ENCODE measurements at regions not wholly inside any gene's neighbourhood (a gene's known extent, or its start where the extent isn't known, plus 50 kb on each side); places are given as distances from the start of the nearest gene placed in this dataset.

DNA sequence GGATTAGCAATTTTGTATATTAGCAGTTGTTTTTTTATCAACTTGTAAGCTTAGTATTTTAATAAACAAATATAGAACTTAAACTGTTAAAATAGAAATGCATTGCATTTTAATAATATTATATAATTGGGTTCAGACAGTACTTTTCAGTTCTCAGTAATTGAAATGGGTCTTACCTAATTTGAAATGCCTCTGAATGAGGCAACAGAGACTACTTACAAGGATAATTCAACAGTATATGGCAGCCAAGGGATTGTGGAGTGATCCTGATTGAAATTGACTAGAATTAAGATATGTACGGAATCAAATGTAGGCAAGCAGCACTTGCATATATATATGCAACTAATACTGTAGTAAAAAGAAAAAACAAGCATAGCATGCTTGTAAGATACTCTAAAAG, 1503.9 kb upstream of the MIR17HG start:
- DNase-seq: no peak
- Histone ChIP-seq H4K20me1 (ENCODE audit: insufficient read depth) (no peaks in the 10 kb centered on the region), H3K36me3 (ENCODE audit: low read depth) (no peaks in the 10 kb centered on the region), H3K4me3 (no peak overlapping the region), H2AFZ (no peak overlapping the region), H3K27me3 (ENCODE audit: insufficient read depth, low read depth) (no peaks in the 10 kb centered on the region), H3K4me2 (no peak overlapping the region), H3K9me3 (ENCODE audit: insufficient read depth, low read depth) (no peaks in the 10 kb centered on the region), H3K27ac (no peak overlapping the region), H3K79me2 (ENCODE audit: low read depth) (no peaks in the 10 kb centered on the region), H3K4me1 (replicated peaks; ENCODE audit: insufficient read depth) (no peaks in the 10 kb centered on the region), H3K9me2 (ENCODE audit: insufficient read depth) (no peaks in the 10 kb centered on the region), H3F3A (ENCODE audit: insufficient read depth, low read depth) (no peaks in the 10 kb centered on the region)
- intact Hi-C loops (cut with micrococcal nuclease; ENCODE audit: unreplicated experiment): no loop called here
- TF ChIP-seq EZH2 (IDR thresholded peaks at IDR 0.05; ENCODE audit: low read depth): no peak
- TF ChIP-seq, protein P1, sequence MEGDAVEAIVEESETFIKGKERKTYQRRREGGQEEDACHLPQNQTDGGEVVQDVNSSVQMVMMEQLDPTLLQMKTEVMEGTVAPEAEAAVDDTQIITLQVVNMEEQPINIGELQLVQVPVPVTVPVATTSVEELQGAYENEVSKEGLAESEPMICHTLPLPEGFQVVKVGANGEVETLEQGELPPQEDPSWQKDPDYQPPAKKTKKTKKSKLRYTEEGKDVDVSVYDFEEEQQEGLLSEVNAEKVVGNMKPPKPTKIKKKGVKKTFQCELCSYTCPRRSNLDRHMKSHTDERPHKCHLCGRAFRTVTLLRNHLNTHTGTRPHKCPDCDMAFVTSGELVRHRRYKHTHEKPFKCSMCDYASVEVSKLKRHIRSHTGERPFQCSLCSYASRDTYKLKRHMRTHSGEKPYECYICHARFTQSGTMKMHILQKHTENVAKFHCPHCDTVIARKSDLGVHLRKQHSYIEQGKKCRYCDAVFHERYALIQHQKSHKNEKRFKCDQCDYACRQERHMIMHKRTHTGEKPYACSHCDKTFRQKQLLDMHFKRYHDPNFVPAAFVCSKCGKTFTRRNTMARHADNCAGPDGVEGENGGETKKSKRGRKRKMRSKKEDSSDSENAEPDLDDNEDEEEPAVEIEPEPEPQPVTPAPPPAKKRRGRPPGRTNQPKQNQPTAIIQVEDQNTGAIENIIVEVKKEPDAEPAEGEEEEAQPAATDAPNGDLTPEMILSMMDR (conservative IDR thresholded peaks at IDR 0.05): no peak
- ChIA-PET POLR2A (ENCODE audit: unreplicated experiment) (no interaction called here), CTCF (no interaction called here)
- no TSS peak for BruUV-seq (replicated peaks)

DNA sequence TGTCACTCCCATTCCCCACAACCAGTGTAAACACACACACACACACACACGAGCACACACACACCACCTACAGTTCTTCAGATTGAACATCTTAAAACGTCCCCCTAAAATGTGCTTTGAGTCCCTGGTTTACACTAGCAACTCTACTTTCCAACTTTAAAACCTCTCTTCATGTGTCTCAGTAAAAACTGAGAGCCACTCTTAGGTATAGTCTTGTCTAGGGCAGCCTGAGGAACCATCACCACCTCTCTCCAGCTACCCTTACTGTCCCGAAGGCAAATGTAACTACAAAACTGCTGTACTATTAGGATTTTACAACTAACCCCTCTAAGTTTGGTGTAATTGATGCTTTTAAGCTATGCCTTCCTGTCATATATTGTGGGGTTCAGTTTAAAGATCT, 1501.6 kb upstream of the MIR17HG start:
- POLR2A ChIA-PET (ENCODE audit: unreplicated experiment): interaction anchor here (0.7 kb wide), 1 partner anchor 352 kb away, joined by 5 read pairs; no protein-coding TSS in a partner anchor
- no peaks in the 10 kb centered on the region for H3K9me3 ChIP-seq (ENCODE audit: insufficient read depth, low read depth)

DNA sequence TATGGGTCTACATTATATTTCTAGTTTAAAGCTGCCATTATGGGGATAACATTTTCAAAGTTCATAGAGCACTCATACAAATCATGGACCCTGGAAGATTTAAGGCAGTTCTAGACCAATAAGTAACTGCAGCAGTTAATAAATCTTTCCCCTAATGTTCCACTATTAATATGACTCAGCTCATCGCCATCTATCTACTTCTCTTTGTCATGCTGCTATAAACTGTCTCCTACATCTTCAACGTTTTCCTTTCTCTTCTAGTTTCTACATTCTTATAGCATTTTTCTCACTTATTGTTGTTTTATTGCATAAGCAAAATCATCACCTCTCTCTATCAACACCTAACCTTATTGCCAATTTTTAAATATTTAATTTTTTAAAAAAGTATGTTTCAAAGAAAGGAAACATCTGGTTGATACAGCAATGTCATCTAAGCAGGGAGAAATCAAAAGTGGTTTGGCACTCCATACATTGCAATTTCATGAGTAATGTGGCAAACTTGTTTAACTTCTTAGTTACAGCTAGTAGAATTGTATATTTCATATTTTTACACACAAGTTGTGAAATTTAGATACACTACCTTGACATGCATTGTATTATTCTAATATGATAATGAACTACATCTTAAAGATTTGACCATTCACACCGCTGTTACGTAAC, 1500.4 kb upstream of the MIR17HG start:
- H3K4me3 ChIP-seq: no peak overlapping the region
- no peak overlapping the region for H2AFZ ChIP-seq
- H3F3A ChIP-seq (ENCODE audit: insufficient read depth, low read depth): no peaks in the 10 kb centered on the region
- ChIA-PET POLR2A (ENCODE audit: unreplicated experiment) (no interaction called here), CTCF (no interaction called here)
- no peak overlapping the region for H3K27ac ChIP-seq
- BruUV-seq (replicated peaks): no TSS peak
- H3K9me3 ChIP-seq (ENCODE audit: insufficient read depth, low read depth): no peaks in the 10 kb centered on the region
- H3K79me2 ChIP-seq (ENCODE audit: low read depth): no peaks in the 10 kb centered on the region
- H3K9me2 ChIP-seq (ENCODE audit: insufficient read depth): no peaks in the 10 kb centered on the region
- H4K20me1 ChIP-seq (ENCODE audit: insufficient read depth): no peaks in the 10 kb centered on the region
- H3K36me3 ChIP-seq (ENCODE audit: low read depth): no peaks in the 10 kb centered on the region
- TF ChIP-seq, protein P1 (conservative IDR thresholded peaks at IDR 0.05): no peak
- TF ChIP-seq EZH2 (IDR thresholded peaks at IDR 0.05; ENCODE audit: low read depth): no peak
- no peaks in the 10 kb centered on the region for H3K4me1 ChIP-seq (replicated peaks; ENCODE audit: insufficient read depth)
- DNase-seq: no peak
- H3K4me2 ChIP-seq: no peak overlapping the region
- no peaks in the 10 kb centered on the region for H3K27me3 ChIP-seq (ENCODE audit: insufficient read depth, low read depth)
- intact Hi-C loops (cut with micrococcal nuclease; ENCODE audit: unreplicated experiment): no loop called here

More for the DNA sequence above, 1501.6 kb upstream of the MIR17HG start:
- no peak for TF ChIP-seq EZH2 (IDR thresholded peaks at IDR 0.05; ENCODE audit: low read depth)
- TF ChIP-seq, protein P1 (conservative IDR thresholded peaks at IDR 0.05): no peak
- Histone ChIP-seq H2AFZ (no peak overlapping the region), H3K36me3 (ENCODE audit: low read depth) (no peaks in the 10 kb centered on the region), H4K20me1 (ENCODE audit: insufficient read depth) (no peaks in the 10 kb centered on the region), H3K27me3 (ENCODE audit: insufficient read depth, low read depth) (no peaks in the 10 kb centered on the region), H3K4me2 (no peak overlapping the region), H3K4me3 (no peak overlapping the region), H3K79me2 (ENCODE audit: low read depth) (no peaks in the 10 kb centered on the region), H3K9me2 (ENCODE audit: insufficient read depth) (no peaks in the 10 kb centered on the region), H3F3A (ENCODE audit: insufficient read depth, low read depth) (no peaks in the 10 kb centered on the region), H3K27ac (no peak overlapping the region), H3K4me1 (replicated peaks; ENCODE audit: insufficient read depth) (no peaks in the 10 kb centered on the region)
- no TSS peak for BruUV-seq (replicated peaks)
- no peak for DNase-seq
- CTCF ChIA-PET: no interaction called here
- intact Hi-C loops (cut with micrococcal nuclease; ENCODE audit: unreplicated experiment): no loop called here
